Esophagus muscularis mucosa (tissue), 4 donors: ENCODE measurements at regions not wholly inside any gene's neighbourhood (a gene's known extent, or its start where the extent isn't known, plus 50 kb on each side); places are given as distances from the start of the nearest gene placed in this dataset.

Source experiments
- DNase-seq: peaks from one replicate; pipeline ENCODE4 v3.0.0-alpha.2; 2017; ENCODE audit errors: extremely low spot score
- H3K27ac ChIP-seq, 4 donors: fragments of 200-600 bp; sonication (generic); replicated peaks in 1 of 4; 1 replicate in 3 of 4; 2 replicates in 1 of 4; pipeline ENCODE4 v1.5.1; 2016 to 2019; ENCODE audit warnings: mild to moderate bottlenecking in 1 of 4
- H3K27me3 ChIP-seq, 4 donors: fragments of 200-600 bp; sonication (generic); one replicate each; pipeline versions ENCODE4 v1.5.1 to v1.6.0; 2016 to 2019
- H3K36me3 ChIP-seq, 4 donors: fragments of 200-600 bp; sonication (generic); one replicate each; pipeline ENCODE4 v1.5.1; 2016 to 2019
- H3K4me1 ChIP-seq, 4 donors: fragments of 200-600 bp; sonication (generic); one replicate each; pipeline ENCODE4 v1.5.1; 2016 to 2019
- H3K4me3 ChIP-seq, 4 donors: fragments of 200-600 bp; sonication (generic); 1 replicate in 2 of 4; 2 replicates in 2 of 4; pipeline ENCODE4 v1.5.1; 2016 to 2019; ENCODE audit warnings: mild to moderate bottlenecking in 4 of 4, moderate library complexity in 1 of 4
- H3K9me3 ChIP-seq, 4 donors: fragments of 200-600 bp; sonication (generic); 1 replicate in 3 of 4; 2 replicates in 1 of 4; pipeline ENCODE4 v1.5.1; 2016 to 2019
- EP300 ChIP-seq: sonication (generic); formaldehyde crosslinking; IDR thresholded peaks from one replicate; pipeline ENCODE4 v1.6.1; 2017; ENCODE audit warnings: antibody characterized with exemption
- POLR2A ChIP-seq: fragments of 450-650 bp; IDR thresholded peaks from one replicate; pipeline ENCODE4 v1.6.1; 2017; ENCODE audit warnings: antibody characterized with exemption, moderate library complexity, mild to moderate bottlenecking, low read depth
- POLR2AphosphoS5 ChIP-seq, 2 donors: sonication (generic); formaldehyde crosslinking; IDR thresholded peaks; one replicate each; pipeline ENCODE4 v1.6.1; 2017; ENCODE audit warnings: antibody characterized with exemption in 2 of 2
- WGBS: methylation state at CpG from one replicate; pipeline ENCODE4 v1.1.5; 2018; 5-methylcytosine and 5-hydroxymethylcytosine counted together
- intact Hi-C: fragments of 100-400 bp; cut with DNase I; formaldehyde crosslinking; loops from one replicate; pipeline ENCODE4 v1.15.1; 2023
- TF ChIP-seq, protein P1 (sequence below), 3 experiments: fragments of 200-600 bp in 2 of 3; fragments of 450-650 bp in 1 of 3; sonication (generic) in 2 of 3; IDR thresholded peaks; one replicate each; pipeline ENCODE4 v1.5.1; 2017 to 2019; ENCODE audit warnings: antibody characterized with exemption in 3 of 3, mild to moderate bottlenecking in 2 of 3, moderate library complexity in 1 of 3

DNA sequence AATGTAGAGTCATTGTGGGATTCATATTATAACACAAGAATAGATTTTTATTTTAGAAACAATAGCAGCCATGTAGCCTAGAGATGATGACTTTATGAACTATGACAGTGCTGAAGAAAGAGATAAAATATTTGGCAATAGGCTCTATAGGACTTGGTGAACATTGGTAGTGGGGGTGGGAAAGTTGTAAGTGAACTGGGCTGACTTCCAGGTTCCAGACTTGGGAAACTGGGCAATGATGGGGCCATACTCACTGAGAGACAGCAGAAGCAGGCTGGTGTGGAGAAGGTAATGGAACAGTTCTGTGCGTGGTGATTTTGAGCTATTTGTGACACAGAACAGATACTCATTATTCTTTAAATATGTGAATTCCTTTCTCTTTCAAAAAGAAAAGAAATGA, 470.3 kb upstream of the HNRNPA3 start:
- Histone ChIP-seq H3K4me3 (no peak overlapping the region), H3K9me3 (no peaks in the 10 kb centered on the region), H3K36me3 (no peaks in the 10 kb centered on the region), H3K4me1 (peaks cover 0 to 15% (median 1%) of the 10 kb centered on the region in 4 donors), H3K27me3 (no peaks in the 10 kb centered on the region), H3K27ac (no peak overlapping the region)
- TF ChIP-seq POLR2AphosphoS5 (IDR thresholded peaks at IDR 0.05) (no peak), POLR2A (no peak), EP300 (no peak)
- TF ChIP-seq, protein P1, sequence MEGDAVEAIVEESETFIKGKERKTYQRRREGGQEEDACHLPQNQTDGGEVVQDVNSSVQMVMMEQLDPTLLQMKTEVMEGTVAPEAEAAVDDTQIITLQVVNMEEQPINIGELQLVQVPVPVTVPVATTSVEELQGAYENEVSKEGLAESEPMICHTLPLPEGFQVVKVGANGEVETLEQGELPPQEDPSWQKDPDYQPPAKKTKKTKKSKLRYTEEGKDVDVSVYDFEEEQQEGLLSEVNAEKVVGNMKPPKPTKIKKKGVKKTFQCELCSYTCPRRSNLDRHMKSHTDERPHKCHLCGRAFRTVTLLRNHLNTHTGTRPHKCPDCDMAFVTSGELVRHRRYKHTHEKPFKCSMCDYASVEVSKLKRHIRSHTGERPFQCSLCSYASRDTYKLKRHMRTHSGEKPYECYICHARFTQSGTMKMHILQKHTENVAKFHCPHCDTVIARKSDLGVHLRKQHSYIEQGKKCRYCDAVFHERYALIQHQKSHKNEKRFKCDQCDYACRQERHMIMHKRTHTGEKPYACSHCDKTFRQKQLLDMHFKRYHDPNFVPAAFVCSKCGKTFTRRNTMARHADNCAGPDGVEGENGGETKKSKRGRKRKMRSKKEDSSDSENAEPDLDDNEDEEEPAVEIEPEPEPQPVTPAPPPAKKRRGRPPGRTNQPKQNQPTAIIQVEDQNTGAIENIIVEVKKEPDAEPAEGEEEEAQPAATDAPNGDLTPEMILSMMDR (IDR thresholded peaks at IDR 0.05) = no peak
- WGBS = 81% methylated on average over 1 of the region's 1 CpG
- intact Hi-C loops = no loop called here
- no peak for DNase-seq

DNA sequence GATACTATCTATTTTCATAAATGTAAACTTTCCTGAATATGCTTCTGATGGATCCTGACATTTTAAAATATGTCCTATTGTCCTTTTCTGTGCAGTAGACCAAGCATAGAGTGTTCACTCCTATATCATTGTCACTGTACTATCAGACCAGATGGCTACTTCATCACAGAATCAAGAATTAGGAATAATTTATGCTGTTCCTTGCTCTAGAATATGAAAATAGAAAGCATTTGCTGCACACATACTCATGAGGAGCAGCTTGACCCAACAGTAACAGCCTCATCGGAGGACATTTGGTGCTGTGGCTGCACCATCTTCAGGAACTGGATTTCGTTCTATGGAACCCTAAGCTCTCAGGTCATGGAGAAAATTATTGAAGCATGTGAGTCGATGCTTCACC, 468.9 kb upstream of the HNRNPA3 start:
- no peak for DNase-seq
- intact Hi-C loops = no loop called here
- H3K36me3 ChIP-seq = no peaks in the 10 kb centered on the region
- H3K9me3 ChIP-seq = no peaks in the 10 kb centered on the region
- no peak overlapping the region for H3K4me3 ChIP-seq
- TF ChIP-seq EP300 (no peak), POLR2AphosphoS5 (IDR thresholded peaks at IDR 0.05) (no peak), POLR2A (no peak)
- TF ChIP-seq, protein P1 (IDR thresholded peaks at IDR 0.05) = no peak
- 73% methylated on average over 3 of the region's 3 CpGs for WGBS
- no peaks in the 10 kb centered on the region for H3K27me3 ChIP-seq
- no peak overlapping the region for H3K27ac ChIP-seq
- peaks cover 0 to 22% (median 10%) of the 10 kb centered on the region in 4 donors for H3K4me1 ChIP-seq

DNA sequence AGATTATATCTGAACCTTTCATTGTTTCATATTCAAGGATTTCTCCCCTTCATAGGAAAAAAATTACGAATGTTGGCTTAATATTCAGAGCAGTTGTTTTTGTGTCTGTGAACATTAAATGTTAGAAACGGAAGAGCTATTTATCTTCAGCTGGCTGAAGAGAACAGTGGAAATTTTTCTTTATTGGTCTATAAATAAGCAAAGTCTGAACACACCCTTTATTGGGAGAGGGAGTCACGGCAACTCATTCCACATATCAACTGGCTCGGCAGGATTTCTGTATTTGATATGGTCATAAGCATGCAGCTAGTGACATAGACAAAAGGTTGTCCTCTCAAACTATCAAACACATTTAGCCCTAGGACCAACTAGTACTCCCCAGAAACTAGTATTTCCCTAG, 468.4 kb upstream of the HNRNPA3 start:
- TF ChIP-seq, protein P1 (IDR thresholded peaks at IDR 0.05) = no peak
- no peak for TF ChIP-seq POLR2AphosphoS5 (IDR thresholded peaks at IDR 0.05)
- TF ChIP-seq POLR2A = no peak
- no peak for TF ChIP-seq EP300
- intact Hi-C loops = no loop called here
- Histone ChIP-seq H3K36me3 (no peaks in the 10 kb centered on the region), H3K27me3 (no peaks in the 10 kb centered on the region), H3K9me3 (no peaks in the 10 kb centered on the region), H3K4me1 (peaks cover 0 to 22% (median 10%) of the 10 kb centered on the region in 4 donors), H3K27ac (no peak overlapping the region), H3K4me3 (no peak overlapping the region)
- 23% methylated on average over 4 of the region's 4 CpGs for WGBS
- DNase-seq = no peak

DNA sequence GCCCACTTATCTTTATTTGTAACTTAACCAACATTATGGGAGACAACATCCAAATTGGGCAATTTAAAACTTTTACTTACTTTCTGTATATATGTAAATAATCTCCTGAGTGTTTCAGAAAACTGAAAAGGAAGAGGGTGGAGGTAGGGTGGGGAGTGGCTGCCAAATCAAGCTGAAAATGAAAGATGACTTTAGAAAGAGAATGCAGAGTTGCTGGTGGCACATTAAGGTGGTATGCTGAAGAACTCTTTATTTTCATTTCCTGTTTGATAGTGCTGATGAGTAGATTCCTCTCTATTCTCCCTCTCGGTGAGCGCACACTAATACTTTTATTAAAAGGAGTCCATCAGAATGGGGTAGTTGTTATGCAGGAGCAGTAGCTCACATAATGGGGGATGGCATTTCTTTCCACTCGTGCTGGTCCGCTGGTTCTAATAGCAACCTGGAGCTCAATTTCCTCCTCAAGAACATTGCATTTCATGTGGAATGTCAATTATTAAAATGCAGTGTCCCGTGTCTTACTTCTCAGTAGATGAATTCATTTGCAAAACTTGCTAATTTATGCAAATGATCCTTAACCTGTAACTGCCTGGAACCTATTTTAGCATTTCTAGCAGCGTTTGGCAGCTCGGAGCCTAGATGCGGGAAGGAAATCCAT, 466.9 kb upstream of the HNRNPA3 start:
- intact Hi-C loops = no loop called here
- TF ChIP-seq EP300 (no peak), POLR2A (no peak), POLR2AphosphoS5 (IDR thresholded peaks at IDR 0.05) (no peak)
- TF ChIP-seq, protein P1 (IDR thresholded peaks at IDR 0.05) = no peak
- no peaks in the 10 kb centered on the region for H3K36me3 ChIP-seq
- peaks cover 0 to 22% (median 10%) of the 10 kb centered on the region in 4 donors for H3K4me1 ChIP-seq
- WGBS = 89% methylated on average over 8 of the region's 8 CpGs
- no peaks in the 10 kb centered on the region for H3K9me3 ChIP-seq
- no peak overlapping the region for H3K4me3 ChIP-seq
- H3K27ac ChIP-seq = no peak overlapping the region
- H3K27me3 ChIP-seq = no peaks in the 10 kb centered on the region
- no peak for DNase-seq

DNA sequence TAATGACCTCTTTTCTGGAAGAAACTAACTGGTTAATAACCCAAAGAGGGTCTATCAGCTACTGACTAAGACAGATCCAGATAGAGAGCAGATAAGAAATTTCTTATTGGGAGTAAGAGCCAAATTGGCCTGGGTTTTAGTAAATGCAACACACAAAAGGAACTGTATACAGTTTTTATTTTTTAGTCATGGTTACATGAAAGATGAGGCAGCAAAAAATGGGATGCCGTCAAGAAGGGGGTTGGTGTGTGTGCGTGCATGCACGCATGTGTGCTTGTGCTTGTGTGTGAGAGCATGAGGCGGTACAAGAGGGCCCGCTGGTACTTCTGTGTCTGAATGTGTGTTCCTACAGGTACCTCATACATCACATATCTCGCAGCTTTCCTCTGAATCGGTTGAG, 466.2 kb upstream of the HNRNPA3 start:
- WGBS = 85% methylated on average over 7 of the region's 7 CpGs

More for the DNA sequence above, 466.2 kb upstream of the HNRNPA3 start:
- Histone ChIP-seq H3K27me3 (no peaks in the 10 kb centered on the region), H3K36me3 (no peaks in the 10 kb centered on the region), H3K4me1 (peaks cover 0 to 22% (median 10%) of the 10 kb centered on the region in 4 donors), H3K4me3 (no peak overlapping the region), H3K27ac (no peak overlapping the region), H3K9me3 (no peaks in the 10 kb centered on the region)
- intact Hi-C loops = no loop called here
- TF ChIP-seq EP300 (no peak), POLR2A (no peak), POLR2AphosphoS5 (IDR thresholded peaks at IDR 0.05) (no peak)
- TF ChIP-seq, protein P1 (IDR thresholded peaks at IDR 0.05) = no peak
- no peak for DNase-seq
